ENCODE measurements at regions not wholly inside any gene's neighbourhood (a gene's known extent, or its start where the extent isn't known, plus 50 kb on each side); places are given as distances from the start of the nearest gene placed in this dataset.
A peak's percentile ranks its signal among the peaks of the same experiment; 100 is the strongest.
"Not testable (repeated sequence)": the region's sequence is repeated elsewhere in the genome, so short reads cannot be mapped to it uniquely, and the experiment has no call there.

- POLR2A ChIA-PET = no interaction called here
- TF ChIP-seq CTCF (IDR thresholded peaks at IDR 0.05; ENCODE audit: insufficient read depth, low read length, missing control alignments) = no peak
- H3K4me3 ChIP-seq (ENCODE audit: low read depth, low read length) = no peak overlapping the region
- DNase-seq (ENCODE audit: low read depth, low spot score) = no peak
- CTCF ChIA-PET = interaction anchor here (3.0 kb wide), 1 partner anchor 10 kb away, joined by 9 read pairs; no protein-coding TSS in a partner anchor
Observed at GRCh38 chr5:110269478-110270142, 456.9 kb downstream of the TMEM232 start.

GRCh38 chr5:110275878-110276277 lies 450.6 kb downstream of the TMEM232 start:
- no peak for TF ChIP-seq CTCF (IDR thresholded peaks at IDR 0.05; ENCODE audit: insufficient read depth, low read length, missing control alignments)
- CTCF ChIA-PET = no interaction called here
- POLR2A ChIA-PET = no interaction called here

GRCh38 chr5:110278449-110278848 lies 448.0 kb downstream of the TMEM232 start:
- H3K4me3 ChIP-seq (ENCODE audit: low read depth, low read length); DNase-seq (ENCODE audit: low read depth, low spot score); POLR2A ChIA-PET: not testable (repeated sequence)
- CTCF ChIA-PET = interaction anchor here (1.1 kb wide), 1 partner anchor 11 kb away, joined by 3 read pairs; no protein-coding TSS in a partner anchor

More at GRCh38 chr5:110275878-110276277, 450.6 kb downstream of the TMEM232 start:
- DNase-seq (ENCODE audit: low read depth, low spot score) = no peak
- H3K4me3 ChIP-seq (ENCODE audit: low read depth, low read length) = no peak overlapping the region

- POLR2A ChIA-PET; CTCF ChIA-PET; H3K4me3 ChIP-seq (ENCODE audit: low read depth, low read length); DNase-seq (ENCODE audit: low read depth, low spot score): not testable (repeated sequence)
Observed at GRCh38 chr5:110284121-110284520, 442.4 kb downstream of the TMEM232 start.

GRCh38 chr5:110288766-110289511 lies 437.5 kb downstream of the TMEM232 start:
- peak; percentile 92 for DNase-seq (ENCODE audit: low read depth, low spot score)
- no peak overlapping the region for H3K4me3 ChIP-seq (ENCODE audit: low read depth, low read length)
- peak; percentile 2 for TF ChIP-seq CTCF (IDR thresholded peaks at IDR 0.05; ENCODE audit: insufficient read depth, low read length, missing control alignments)
- CTCF ChIA-PET = interaction anchor here (1.0 to 2.4 kb wide), 2 partner anchors 11 to 125 kb away, joined by 3 to 8 read pairs; no protein-coding TSS in a partner anchor
- POLR2A ChIA-PET = no interaction called here

- ChIA-PET CTCF (interaction anchor here (1.0 to 2.4 kb wide), 2 partner anchors 12 to 125 kb away, joined by 3 to 8 read pairs; no protein-coding TSS in a partner anchor), POLR2A (no interaction called here)
- H3K4me3 ChIP-seq (ENCODE audit: low read depth, low read length) = no peak overlapping the region
- no peak for TF ChIP-seq CTCF (IDR thresholded peaks at IDR 0.05; ENCODE audit: insufficient read depth, low read length, missing control alignments)
- DNase-seq (ENCODE audit: low read depth, low spot score) = no peak
Observed at GRCh38 chr5:110289512-110289810, 437.0 kb downstream of the TMEM232 start.

GRCh38 chr5:110290542-110290941 lies 435.9 kb downstream of the TMEM232 start:
- ChIA-PET CTCF (no interaction called here), POLR2A (no interaction called here)
- DNase-seq (ENCODE audit: low read depth, low spot score) = no peak
- no peak for TF ChIP-seq CTCF (IDR thresholded peaks at IDR 0.05; ENCODE audit: insufficient read depth, low read length, missing control alignments)
- no peak overlapping the region for H3K4me3 ChIP-seq (ENCODE audit: low read depth, low read length)

Measured in AG04449 (cell line).